NCI-H748 (cell line): ENCODE measurements at regions not wholly inside any gene's neighbourhood (a gene's known extent, or its start where the extent isn't known, plus 50 kb on each side); places are given as distances from the start of the nearest gene placed in this dataset.

Experiments
- DNase-seq: peaks from one replicate; lab custom pipeline; 2025; ENCODE audit not compliant: unreplicated experiment; lab: John Stamatoyannopoulos, UW

DNA sequence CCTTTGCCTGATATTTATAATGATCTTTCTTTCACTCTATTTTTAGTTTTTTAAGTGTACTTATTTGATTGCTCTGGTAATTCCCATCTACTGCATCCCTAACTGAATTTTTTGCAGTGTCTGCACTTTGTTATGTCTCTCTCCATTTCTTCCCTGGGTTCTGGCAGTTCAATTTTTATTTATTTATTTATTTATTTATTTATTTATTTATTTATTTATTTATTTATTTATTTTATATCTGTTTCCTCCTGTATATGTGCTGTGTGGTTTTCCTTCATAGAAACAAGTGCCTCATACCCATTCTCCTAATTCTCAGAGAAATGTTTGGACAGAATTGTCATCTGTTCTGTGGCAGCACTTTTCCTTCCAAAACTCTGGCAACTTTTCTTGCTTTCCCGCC is 2370.8 kb upstream of the WWC1 start:
- DNase-seq, result no peak

DNA sequence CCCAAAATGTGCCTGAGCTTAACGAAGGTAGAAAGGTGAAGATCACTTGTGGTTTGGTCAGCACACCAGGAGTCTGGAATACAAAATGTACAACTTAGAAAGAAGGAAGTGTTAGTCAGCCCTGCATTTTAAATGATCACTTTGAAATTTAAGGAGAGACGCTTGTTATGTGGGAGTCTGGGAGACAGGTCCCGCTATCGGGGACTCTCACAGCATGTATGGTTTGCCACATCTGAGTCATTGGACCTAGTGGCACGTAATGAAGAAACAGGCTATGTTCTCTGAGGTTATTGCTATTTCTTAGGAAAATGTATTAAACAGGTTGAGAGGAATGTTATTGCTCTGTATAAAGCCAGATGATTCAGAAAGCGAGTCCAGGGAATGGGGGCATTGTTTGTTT is 2362.5 kb upstream of the WWC1 start:
- no peak for DNase-seq

DNA sequence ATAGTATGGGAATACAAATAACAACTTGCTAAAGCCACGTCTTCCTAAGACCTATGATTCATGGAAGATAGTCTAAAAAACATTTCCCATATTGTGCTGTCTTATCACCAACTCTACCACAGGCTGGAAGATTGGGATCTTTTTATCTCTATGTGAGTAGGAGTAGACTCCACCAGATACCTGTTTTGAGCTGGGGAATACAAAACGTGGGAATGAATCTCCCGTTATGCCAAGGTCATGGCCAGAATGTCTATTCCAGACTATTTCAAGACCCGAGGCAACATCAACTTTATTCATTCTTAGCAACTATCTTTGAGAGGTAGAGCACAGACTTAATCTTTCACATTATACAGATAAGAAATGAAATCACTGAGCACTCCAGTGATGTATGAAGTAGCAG is 2350.9 kb upstream of the WWC1 start:
- DNase-seq, result no peak

- no peak for DNase-seq
These were observed 2334.6 kb upstream of the WWC1 start for GRCh38 chr5:165956854-165957253.

GRCh38 chr5:165981671-165982070 is 2309.8 kb upstream of the WWC1 start:
- no peak for DNase-seq

DNA sequence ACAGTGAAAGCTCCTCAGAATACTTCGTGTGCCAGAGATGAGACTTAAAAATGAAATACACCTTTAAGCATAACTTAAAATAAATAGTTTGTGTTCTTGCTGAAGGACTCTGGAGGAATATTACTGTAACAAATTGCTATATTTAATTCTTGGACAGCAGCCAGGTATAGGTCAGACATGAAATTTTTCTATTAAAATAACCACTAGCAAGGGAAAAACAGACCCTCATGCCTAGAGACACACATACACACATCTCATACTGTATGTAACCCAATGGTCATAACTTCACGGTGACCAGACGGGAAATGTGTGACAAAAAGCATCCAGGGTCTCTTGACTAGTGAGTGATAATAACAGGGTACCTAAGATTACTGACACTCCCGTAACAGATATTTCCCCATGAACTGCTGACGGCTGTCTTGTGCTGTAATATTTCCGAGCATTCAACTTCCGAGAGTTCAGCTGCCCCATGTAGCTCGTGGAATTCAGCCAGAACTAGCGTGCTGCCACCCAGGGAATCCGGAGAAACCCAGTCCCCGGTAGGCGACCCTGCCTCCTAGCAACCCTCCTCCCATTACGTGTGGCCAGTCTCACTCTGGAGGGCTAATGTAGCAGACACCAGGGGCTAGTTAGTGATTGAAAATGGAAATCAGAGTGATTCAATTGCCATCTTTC is 2295.1 kb upstream of the WWC1 start:
- no peak for DNase-seq

DNA sequence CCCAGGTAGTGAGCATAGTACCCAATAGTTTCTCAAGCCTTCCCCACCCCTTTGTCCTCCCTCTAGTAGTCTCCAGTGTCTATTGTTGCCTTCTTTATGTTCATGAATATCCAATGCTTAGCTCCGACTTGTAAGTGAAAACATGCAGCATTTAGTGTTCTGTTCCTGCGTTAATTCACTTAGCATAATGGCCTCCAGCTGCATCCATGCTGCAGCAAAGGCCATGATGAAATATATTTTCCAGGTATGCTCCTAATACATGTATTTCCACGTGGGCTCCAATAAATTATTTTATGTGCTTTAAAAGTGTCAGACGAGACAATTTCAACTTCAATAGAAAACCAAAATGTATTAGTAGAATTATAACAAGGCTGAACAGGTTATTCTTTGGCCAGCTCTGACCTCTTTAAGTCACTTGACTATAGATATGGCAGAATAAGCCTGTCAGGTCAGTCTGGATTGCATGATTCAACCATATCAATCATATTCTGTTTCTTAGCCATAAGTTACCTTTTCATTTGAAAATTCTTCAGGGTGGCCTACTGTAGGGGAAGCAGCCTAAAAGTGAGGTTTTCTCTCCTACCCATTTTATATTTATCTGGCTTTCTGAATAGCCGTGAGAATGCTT is 2291.6 kb upstream of the WWC1 start:
- no peak for DNase-seq

GRCh38 chr5:166004006-166004405 is 2287.4 kb upstream of the WWC1 start:
- DNase-seq, result no peak

GRCh38 chr5:166013415-166013814 is 2278.0 kb upstream of the WWC1 start:
- DNase-seq, result no peak

DNA sequence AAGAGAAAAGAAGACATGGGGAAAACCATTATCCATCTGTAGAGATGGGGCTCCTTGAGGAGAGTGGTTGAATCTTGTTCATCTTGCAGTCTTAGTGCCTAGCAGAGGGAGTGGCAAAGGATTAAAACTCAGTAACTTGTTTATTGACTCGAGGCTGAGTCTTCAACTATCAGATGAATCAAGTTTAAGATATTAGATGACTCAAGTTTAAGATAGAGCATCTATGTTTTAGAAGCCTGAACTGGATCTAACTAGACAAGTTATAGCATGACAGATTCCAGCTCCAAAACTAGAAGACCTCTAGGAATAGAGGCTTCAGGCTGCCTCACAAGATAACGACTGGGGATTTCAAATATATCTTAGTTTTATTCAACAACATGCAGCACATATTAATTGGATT is 2277.2 kb upstream of the WWC1 start:
- DNase-seq, result no peak

DNA sequence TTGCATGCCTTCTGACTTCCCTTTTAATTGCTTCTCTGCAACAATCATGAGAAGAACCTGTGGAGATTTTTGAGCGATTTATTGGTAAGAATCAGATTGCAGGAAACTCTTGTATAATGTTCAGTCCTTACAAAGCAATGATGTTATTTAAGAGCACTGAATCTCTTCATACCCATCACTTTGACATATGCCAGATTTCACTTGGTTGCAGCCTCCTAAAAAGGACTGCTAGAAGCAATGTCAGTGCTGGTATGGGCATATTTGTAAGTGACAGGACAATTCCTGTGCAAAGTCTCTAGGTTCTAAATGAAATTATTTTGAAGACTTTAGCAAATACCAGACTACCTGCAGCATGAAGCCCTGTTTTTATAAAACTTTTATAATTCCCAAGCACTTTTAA is 2272.7 kb upstream of the WWC1 start:
- no peak for DNase-seq

DNA sequence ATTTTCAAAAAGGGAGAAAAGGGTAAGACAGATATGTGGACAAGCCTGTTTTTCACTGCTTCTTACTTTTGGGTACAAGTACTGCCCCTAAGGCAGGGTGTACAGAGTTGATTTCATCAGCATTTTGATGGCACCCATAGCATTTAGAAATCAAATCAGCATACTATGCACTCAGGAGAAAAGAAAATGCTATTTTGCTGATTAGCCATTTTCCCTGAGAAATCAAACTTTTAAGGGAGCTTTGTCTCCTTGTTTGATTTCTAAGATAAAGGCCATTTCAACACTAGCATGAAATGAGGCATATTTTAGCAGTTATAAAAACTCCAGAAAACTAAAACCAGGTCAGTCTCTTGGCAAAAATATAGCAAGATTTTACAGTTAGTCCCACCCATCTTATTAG is 2269.4 kb upstream of the WWC1 start:
- no peak for DNase-seq

DNA sequence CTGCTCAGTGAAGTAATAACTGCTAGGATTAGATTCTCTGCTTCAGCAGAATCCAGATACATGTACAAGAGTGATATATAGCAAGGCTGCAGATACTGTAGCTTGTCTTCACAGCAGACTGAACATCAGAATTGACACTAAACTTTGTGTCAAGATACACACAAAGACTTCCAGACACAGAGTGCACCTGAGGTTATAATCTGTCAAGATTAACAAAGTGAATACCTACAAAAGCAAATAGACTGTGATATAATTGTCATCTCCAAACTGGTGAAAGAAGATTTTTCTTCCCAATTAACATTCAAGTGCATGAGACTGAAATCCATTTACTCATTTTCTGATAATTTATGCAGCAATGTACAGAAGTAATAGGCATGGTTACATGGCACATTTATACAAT is 2266.5 kb upstream of the WWC1 start:
- DNase-seq, result no peak

DNA sequence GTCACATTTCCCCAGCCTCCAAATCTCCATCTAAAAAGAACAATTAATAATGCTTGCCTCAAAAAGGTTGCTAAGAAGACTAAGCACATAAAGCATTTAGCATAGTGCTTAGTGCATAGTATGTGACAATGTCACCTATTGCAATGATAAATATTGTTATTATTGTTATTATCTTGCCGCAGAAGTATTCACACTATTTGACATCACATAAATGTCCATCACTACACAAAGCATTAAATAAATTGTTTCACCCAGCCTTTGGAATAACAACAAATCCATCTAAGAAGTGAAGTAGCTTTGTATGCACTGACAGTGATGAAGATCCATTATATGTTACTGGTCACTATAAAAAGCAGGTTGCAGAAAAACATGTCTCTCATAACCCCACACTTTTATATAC is 2263.9 kb upstream of the WWC1 start:
- DNase-seq, result no peak

DNA sequence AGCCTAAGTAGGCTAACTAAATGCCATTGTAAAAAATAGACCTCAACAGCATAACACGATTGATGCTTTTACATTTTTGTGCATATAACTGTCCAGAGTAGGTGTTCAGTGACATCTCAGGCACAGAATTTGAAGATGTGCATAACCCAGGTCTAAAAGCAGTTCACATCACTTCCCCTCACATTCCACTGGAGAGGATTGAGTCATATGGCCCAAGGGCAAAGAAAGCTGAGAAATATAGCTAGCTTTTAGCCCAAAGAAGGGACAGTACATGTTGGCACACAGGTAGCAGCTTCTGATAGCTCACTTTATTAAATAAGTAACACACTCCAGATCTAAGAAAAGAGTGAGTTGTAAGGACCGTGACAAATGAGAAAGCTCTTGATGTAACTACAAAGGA is 2259.5 kb upstream of the WWC1 start:
- no peak for DNase-seq

- no peak for DNase-seq
These were observed 2258.8 kb upstream of the WWC1 start for GRCh38 chr5:166032601-166033000.

- no peak for DNase-seq
These were observed 2245.5 kb upstream of the WWC1 start for GRCh38 chr5:166045961-166046360.

- no peak for DNase-seq
These were observed 2244.5 kb upstream of the WWC1 start for GRCh38 chr5:166046956-166047355.

DNA sequence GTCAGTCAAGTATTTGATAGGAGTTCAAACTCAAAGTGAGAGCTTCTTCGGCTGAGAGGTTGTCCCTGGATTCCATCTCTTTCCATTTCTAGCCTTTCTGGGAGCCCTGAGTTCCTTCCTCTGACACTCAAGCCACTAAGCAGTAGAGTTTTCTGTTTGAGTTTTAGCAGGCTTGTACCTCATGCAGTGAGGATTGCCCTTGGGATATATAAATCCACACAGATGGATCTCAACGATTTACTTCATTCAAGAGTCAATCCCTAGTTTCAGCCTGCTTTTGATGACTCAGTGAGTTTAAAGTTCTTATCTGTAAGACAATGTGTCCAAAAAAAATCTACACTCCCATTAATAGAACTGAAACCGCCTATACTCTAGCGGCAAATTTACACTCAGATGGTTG is 2240.9 kb upstream of the WWC1 start:
- no peak for DNase-seq

GRCh38 chr5:166058660-166059059 is 2232.8 kb upstream of the WWC1 start:
- no peak for DNase-seq

GRCh38 chr5:166062094-166062493 is 2229.4 kb upstream of the WWC1 start:
- DNase-seq, result no peak

- no peak for DNase-seq
These were observed 2228.7 kb upstream of the WWC1 start for GRCh38 chr5:166062719-166063118.

- DNase-seq, result no peak
These were observed 2228.2 kb upstream of the WWC1 start for GRCh38 chr5:166063261-166063660.
